D721Med (cell line): ENCODE measurements at regions not wholly inside any gene's neighbourhood (a gene's known extent, or its start where the extent isn't known, plus 50 kb on each side); places are given as distances from the start of the nearest gene placed in this dataset.

Experiments used
- DNase-seq: peaks from one replicate; pipeline ENCODE4 v3.0.0; 2011; ENCODE audit warnings: low spot score; ENCODE audit not compliant: insufficient read length
- FAIRE-seq: peaks from 2 replicates; lab custom pipeline; 2011; peaks lifted over from hg19 to GRCh38; lab: Jason Lieb, UNC
- CTCF ChIP-seq: IDR thresholded peaks from 2 replicates; pipeline ENCODE4 v1.5.1; 2012; ENCODE audit warnings: mild to moderate bottlenecking, control low read depth; ENCODE audit not compliant: insufficient read depth; ENCODE audit errors: missing control alignments

- FAIRE-seq = no peak
- no peak for TF ChIP-seq CTCF
- no peak for DNase-seq
Observed at GRCh38 chr17:77376795-77377709, 236.3 kb downstream of the SEC14L1 start.

- FAIRE-seq = no peak
- no peak for DNase-seq
- TF ChIP-seq CTCF = no peak
Observed at GRCh38 chr17:77377710-77378235, 237.0 kb downstream of the SEC14L1 start.

- DNase-seq = no peak
- no peak for TF ChIP-seq CTCF
- no peak for FAIRE-seq
Observed at GRCh38 chr17:77378318-77379064, 237.7 kb downstream of the SEC14L1 start.

GRCh38 chr17:77379065-77379428 is 238.3 kb downstream of the SEC14L1 start:
- DNase-seq (no peak), FAIRE-seq (no peak)
- TF ChIP-seq CTCF = no peak

- no peak for FAIRE-seq
- no peak for DNase-seq
- no peak for TF ChIP-seq CTCF
Observed at GRCh38 chr17:77379832-77380231, 239.1 kb downstream of the SEC14L1 start.

- TF ChIP-seq CTCF = no peak
- DNase-seq = no peak
- no peak for FAIRE-seq
Observed at GRCh38 chr17:77380395-77381184, 239.8 kb downstream of the SEC14L1 start.
